ENCODE measurements at regions not wholly inside any gene's neighbourhood (a gene's known extent, or its start where the extent isn't known, plus 50 kb on each side); places are given as distances from the start of the nearest gene placed in this dataset.

DNA sequence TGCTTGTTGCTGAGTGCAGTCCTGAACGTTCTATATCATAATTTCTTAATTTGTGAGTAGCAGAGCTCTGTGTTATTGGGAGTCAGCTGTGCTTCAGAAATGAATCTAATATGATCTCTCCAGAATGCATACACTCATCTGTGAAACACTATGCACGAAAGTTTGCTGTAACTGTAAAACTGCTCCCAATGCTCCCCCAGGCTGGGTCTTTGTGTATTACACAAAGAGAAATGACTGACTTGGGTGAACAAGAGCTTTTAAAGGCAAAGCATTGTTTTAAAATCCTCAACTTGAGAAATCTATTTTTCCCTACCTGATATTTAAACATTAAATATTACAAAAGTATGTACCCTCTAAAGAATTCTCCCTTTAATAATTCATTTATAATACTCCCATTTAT, 636.7 kb upstream of the KIF2B start:
- H3K27ac ChIP-seq (ENCODE audit: low read depth, low read length, poor library complexity, severe bottlenecking) = no peak overlapping the region
- no peaks in the 10 kb centered on the region for H3K27me3 ChIP-seq (ENCODE audit: insufficient read depth, low read length)
- no peaks in the 10 kb centered on the region for H3K4me1 ChIP-seq (ENCODE audit: insufficient read depth, low read length, severe bottlenecking)
- H3K9me2 ChIP-seq (ENCODE audit: low read depth, low read length) = no peaks in the 10 kb centered on the region
- TF ChIP-seq CTCF (IDR thresholded peaks at IDR 0.05; ENCODE audit: low read length) (no peak), EZH2 (IDR thresholded peaks at IDR 0.05; ENCODE audit: borderline replicate concordance, low read length) (no peak)
- H3K4me2 ChIP-seq (ENCODE audit: low read length) = no peak overlapping the region
- no peaks in the 10 kb centered on the region for H4K20me1 ChIP-seq (ENCODE audit: insufficient read depth, low read length)
- no peaks in the 10 kb centered on the region for H3K9me3 ChIP-seq (ENCODE audit: low read length)
- H3K79me2 ChIP-seq (ENCODE audit: insufficient read depth, low read length) = no peaks in the 10 kb centered on the region
- H2AFZ ChIP-seq (ENCODE audit: low read length) = no peak overlapping the region
- no peaks in the 10 kb centered on the region for H3K36me3 ChIP-seq (ENCODE audit: insufficient read depth, low read length)
- no peak overlapping the region for H3K4me3 ChIP-seq (ENCODE audit: low read depth, low read length, poor library complexity, severe bottlenecking)
- no peaks in the 10 kb centered on the region for H3F3A ChIP-seq (ENCODE audit: insufficient read depth, low read length)
- no peak overlapping the region for H3K9ac ChIP-seq (ENCODE audit: low read length)

DNA sequence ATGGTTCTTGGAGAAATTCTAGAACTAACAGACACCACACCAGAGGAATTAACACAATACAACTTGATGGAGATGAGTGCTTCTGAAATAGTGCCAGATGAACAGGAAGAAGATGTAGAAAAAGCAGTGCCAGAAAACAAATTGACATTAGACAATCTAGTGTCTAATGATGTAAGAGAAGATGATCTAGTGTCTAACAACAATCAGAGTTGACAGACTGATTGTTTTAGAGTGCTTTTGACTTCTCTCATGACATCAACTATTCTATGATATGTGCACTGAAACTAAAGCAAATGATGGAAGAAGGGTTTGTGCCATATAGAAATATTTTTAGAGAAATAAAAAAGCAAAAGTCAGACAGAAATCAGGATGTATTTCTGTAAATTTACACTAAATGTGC, 646.1 kb upstream of the KIF2B start:
- H4K20me1 ChIP-seq (ENCODE audit: insufficient read depth, low read length) = no peaks in the 10 kb centered on the region
- no peak for TF ChIP-seq CTCF (IDR thresholded peaks at IDR 0.05; ENCODE audit: low read length)
- no peak for TF ChIP-seq EZH2 (IDR thresholded peaks at IDR 0.05; ENCODE audit: borderline replicate concordance, low read length)

GRCh38 chr17:53168413-53168812, 654.3 kb upstream of the KIF2B start:
- Histone ChIP-seq H4K20me1 (ENCODE audit: insufficient read depth, low read length) (no peaks in the 10 kb centered on the region), H3K9me3 (ENCODE audit: low read length) (no peaks in the 10 kb centered on the region)

More for the DNA sequence above, 646.1 kb upstream of the KIF2B start:
- H3K9me3 ChIP-seq (ENCODE audit: low read length) = no peaks in the 10 kb centered on the region
- H3K4me1 ChIP-seq (ENCODE audit: insufficient read depth, low read length, severe bottlenecking) = no peaks in the 10 kb centered on the region
- no peak overlapping the region for H3K9ac ChIP-seq (ENCODE audit: low read length)
- no peak overlapping the region for H3K4me2 ChIP-seq (ENCODE audit: low read length)
- H3K79me2 ChIP-seq (ENCODE audit: insufficient read depth, low read length) = no peaks in the 10 kb centered on the region
- H3K9me2 ChIP-seq (ENCODE audit: low read depth, low read length) = no peaks in the 10 kb centered on the region
- no peak overlapping the region for H2AFZ ChIP-seq (ENCODE audit: low read length)
- H3K4me3 ChIP-seq (ENCODE audit: low read depth, low read length, poor library complexity, severe bottlenecking) = no peak overlapping the region
- H3F3A ChIP-seq (ENCODE audit: insufficient read depth, low read length) = no peaks in the 10 kb centered on the region
- no peaks in the 10 kb centered on the region for H3K36me3 ChIP-seq (ENCODE audit: insufficient read depth, low read length)
- H3K27ac ChIP-seq (ENCODE audit: low read depth, low read length, poor library complexity, severe bottlenecking) = no peak overlapping the region
- no peaks in the 10 kb centered on the region for H3K27me3 ChIP-seq (ENCODE audit: insufficient read depth, low read length)

More at GRCh38 chr17:53168413-53168812, 654.3 kb upstream of the KIF2B start:
- TF ChIP-seq EZH2 (IDR thresholded peaks at IDR 0.05; ENCODE audit: borderline replicate concordance, low read length) = no peak
- TF ChIP-seq CTCF (IDR thresholded peaks at IDR 0.05; ENCODE audit: low read length) = no peak
- Histone ChIP-seq H3K4me3 (ENCODE audit: low read depth, low read length, poor library complexity, severe bottlenecking) (no peak overlapping the region), H3K36me3 (ENCODE audit: insufficient read depth, low read length) (no peaks in the 10 kb centered on the region), H2AFZ (ENCODE audit: low read length) (no peak overlapping the region), H3K9me2 (ENCODE audit: low read depth, low read length) (no peaks in the 10 kb centered on the region), H3K9ac (ENCODE audit: low read length) (no peak overlapping the region), H3K27ac (ENCODE audit: low read depth, low read length, poor library complexity, severe bottlenecking) (no peak overlapping the region), H3K79me2 (ENCODE audit: insufficient read depth, low read length) (no peaks in the 10 kb centered on the region), H3K4me1 (ENCODE audit: insufficient read depth, low read length, severe bottlenecking) (no peaks in the 10 kb centered on the region), H3F3A (ENCODE audit: insufficient read depth, low read length) (no peaks in the 10 kb centered on the region), H3K4me2 (ENCODE audit: low read length) (no peak overlapping the region), H3K27me3 (ENCODE audit: insufficient read depth, low read length) (no peaks in the 10 kb centered on the region)

All from OCI-LY1 (cell line).